AG20443 (cell line): ENCODE measurements at regions not wholly inside any gene's neighbourhood (a gene's known extent, or its start where the extent isn't known, plus 50 kb on each side); places are given as distances from the start of the nearest gene placed in this dataset.

Experiments
- DNase-seq: peaks from one replicate; pipeline ENCODE4 v3.0.0; 2012; ENCODE audit warnings: low spot score, mixed read lengths

DNA sequence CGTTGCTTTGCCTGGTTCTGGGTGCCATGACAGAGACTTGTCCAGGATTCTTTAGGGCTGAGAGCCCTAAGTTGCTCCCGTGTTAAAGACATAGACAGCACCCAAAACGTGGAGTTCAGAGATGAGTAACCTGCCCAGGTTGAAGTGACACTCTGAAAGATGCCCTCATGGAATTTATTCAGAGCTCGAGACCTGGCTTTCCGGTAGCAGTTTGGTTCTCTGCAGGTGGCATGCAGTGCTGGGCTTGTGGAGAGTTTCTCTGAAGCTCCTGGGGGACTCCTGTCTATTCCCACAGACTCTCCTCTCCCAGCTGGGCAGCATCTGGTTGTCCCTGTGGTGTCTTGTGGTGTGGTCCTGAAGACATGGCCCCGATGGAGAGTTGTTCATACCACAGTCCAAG, 241.0 kb downstream of the RHOU start:
- no peak for DNase-seq

DNA sequence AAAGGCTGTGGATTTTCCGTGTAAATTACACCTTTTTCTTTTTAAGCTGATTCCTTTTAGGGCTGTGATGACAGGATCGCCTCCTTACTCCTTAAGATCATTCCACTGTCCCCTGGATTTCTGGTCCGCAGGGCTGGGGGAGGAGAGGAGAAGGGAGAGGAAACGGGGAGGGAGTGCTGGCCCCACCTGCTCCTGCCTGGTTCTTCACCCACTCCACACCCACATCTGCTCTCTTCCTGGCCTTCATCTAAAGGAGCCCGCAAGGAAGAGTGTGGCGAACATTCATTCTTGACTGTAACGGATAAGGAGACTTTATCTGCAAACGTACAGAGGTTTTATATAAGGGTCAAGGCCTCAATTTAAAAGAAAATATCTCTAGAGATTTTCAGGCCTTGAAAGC, 242.0 kb downstream of the RHOU start:
- no peak for DNase-seq

DNA sequence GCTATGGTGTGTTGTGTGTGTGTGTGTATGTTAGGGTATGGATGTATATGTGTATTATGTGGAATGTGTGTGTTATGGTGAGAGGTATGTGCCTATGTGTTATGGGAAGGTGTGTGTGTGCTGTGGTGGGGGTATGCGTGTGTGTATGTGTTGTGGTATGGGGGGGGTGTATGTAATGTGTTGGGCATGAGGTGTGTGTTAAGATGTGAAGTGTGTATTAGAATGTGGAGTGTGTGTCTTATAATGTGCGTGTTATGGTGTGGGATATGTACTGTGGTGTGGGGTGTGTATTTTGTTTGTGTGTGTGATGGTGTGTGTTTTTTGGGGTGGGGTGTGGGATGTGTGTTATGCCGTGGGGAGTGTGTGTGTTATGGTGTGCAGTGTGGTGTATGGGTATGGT, 242.5 kb downstream of the RHOU start:
- DNase-seq: no peak

DNA sequence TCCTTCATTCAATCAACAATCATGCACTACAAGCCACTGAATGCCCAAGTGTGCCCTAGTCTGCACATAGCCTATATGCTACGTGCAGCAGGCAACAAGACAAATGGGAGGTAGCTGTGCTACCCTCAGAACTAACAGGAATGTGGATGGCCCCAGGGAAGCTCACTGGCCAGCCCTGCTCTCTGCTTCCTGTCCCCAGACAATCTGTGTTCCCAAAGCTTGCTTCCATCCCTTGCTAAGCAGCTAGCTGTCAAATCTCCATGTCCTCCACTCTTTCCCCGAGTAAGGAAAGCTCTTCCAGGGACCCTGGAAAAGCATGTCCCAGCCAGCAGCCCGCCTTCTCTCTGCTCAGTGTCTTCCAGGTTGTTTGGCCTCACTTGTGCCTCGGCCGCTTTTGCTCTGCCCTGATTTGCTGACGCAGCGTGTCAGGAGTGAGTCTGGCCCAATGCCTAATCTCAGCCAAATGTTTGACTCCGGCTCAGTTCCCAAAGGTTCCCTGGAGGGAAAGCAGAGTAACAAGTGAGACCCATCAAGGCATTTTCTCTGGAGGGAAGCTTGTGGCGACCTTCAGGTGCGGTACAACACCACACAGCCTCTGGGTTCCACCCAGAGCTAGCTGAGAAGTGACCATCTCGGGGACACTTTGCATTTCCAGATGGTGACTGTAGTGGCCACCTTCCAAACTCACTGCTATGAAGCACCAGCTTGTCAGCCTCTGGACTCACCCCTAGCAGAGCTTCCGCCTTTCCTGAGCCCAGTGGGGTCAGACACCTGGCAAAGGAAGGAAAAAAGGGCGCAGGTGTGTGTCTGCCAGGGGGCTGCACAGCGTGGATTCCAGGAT, 243.4 kb downstream of the RHOU start:
- DNase-seq: peak; percentile 61

DNA sequence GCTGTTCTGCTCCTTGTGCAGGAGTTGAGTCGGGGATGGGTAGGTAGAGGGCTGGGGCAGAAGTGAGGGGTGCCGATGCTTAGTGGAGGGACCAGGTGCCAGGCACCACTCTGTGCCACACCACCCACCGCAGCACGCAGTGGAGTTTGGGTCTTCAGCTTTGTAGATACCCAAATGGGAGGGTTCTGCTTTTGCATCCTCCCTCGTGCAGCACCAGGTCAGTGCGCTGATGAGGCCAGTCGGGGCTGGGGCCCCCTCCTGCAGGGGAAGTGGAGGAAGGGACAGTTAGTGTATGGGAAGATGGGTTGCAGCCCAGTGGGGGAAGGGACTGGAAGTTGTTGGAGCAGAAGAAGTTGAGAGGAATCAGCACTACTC, 244.0 kb downstream of the RHOU start:
- DNase-seq: no peak

DNA sequence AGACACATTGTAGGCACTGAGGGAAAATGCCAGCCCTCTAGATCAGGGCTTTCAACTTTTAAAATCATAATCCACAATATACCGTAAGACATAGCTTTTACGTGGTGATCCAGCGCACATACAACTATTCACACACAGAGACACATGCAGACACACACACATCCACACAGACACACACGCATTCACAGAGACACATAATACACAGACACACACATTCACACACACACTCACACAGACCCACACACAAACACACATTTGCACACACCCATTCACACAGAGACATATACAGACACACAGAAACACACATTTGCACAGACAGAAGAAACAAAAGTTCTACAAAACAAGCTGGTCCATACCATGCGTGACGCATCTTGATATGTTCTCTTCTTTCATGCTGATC, 244.5 kb downstream of the RHOU start:
- DNase-seq: no peak

DNA sequence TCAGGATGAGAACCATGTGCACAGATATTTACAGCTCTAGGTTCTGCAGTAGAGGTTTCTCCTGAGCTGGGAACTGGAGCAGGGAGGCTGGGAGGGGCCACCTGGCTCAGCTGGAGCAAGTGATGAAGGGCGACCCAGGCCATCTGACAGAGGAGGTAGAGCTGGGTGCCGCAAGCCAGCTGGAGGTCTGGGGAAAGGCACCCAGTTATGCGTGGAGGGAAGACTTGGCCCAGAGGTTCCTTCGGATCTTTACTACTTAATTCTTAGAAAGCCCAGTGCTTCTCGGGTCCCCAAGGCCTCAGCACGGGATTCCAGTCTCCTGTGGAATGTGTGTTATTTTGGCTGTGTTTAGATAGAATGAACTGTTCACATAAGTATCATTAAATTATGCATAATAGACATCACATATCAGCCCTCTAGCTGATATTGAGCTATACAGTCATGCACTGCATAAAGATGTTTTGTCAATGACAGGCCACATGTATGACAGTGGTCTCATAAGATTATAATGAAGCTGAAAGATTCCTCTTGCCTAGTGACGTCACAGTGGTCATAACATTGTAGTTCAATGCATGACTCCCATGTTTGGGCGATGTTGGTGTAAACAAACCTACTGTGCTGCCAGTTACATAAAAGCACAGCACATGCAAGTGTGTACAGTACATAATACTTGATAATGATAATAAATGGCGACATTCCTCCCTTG, 245.1 kb downstream of the RHOU start:
- DNase-seq: no peak

DNA sequence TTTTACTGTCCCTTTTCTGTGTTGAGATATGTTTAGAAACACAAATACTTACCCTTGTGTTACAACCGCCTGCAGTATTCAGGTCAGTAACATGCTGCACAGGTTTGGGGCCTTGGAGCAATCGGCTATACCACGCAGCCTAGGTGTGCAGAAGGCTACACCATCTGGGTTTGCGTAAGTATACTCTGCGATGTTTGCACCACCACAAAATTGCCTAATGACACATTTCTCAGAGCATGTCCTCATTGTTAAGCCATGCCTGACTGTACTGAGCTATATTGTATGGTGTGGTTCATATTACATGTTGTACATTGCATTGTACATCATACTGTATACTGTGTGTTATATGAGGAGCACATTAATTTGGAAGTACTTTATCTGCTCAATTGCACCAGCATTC, 247.4 kb downstream of the RHOU start:
- no peak for DNase-seq

DNA sequence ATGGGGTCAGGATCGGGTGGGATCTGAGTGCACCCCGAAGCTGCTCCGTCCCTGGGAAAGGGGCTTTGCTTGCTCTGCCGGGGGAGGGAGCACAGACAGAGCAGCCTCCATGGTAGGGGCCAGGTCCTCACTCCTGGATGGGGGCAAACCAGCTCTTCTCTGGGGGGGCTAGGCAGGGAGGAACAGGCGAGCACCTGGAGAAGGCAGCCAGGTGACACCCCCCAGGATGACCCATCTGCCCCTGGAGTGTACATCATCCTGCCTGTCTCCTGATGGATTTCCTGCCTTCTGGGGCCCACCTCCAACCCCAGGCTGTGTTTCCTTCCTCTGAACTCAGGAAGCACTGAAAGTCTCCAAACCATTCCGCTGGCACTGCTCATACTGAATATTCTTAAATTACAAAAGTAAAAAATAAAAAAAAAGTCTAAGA, 248.0 kb downstream of the RHOU start:
- DNase-seq: no peak

DNA sequence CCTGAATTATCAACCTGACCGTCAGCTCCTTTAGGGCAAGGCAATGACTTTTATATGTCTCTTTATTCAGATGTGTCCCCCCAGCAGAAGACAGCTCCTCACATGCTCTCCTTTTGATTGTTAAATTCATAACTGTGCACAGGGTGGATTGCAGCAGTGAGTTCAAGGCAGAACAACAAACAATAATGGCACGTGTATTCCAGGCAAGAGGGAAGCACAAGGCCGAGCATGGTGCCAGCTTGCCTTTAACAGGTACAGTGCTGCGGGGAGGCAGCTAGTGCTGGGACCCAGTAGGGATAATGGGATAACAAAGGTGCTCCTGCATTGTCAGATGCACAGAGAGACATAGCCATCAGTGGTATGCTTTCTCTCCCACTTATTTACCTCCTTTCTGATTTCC, 248.4 kb downstream of the RHOU start:
- no peak for DNase-seq

DNA sequence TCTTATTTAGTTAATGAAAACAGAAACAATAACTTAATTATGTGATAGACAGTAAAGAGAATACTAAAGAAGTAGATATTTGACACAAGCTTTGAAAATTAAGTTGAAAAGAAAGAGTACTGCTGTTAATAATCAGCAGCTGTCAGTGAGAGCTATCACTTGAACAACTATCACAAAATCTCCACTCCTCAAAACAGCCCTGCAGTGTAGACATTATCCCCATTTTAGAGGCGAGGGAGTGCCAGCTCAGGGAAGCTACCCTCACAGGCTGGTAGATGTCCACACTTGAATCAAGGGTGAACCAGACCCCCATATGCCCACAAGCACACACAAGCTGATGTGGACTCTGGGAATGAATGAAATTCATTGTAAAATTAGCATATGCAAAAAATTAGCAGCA, 248.8 kb downstream of the RHOU start:
- DNase-seq: no peak

DNA sequence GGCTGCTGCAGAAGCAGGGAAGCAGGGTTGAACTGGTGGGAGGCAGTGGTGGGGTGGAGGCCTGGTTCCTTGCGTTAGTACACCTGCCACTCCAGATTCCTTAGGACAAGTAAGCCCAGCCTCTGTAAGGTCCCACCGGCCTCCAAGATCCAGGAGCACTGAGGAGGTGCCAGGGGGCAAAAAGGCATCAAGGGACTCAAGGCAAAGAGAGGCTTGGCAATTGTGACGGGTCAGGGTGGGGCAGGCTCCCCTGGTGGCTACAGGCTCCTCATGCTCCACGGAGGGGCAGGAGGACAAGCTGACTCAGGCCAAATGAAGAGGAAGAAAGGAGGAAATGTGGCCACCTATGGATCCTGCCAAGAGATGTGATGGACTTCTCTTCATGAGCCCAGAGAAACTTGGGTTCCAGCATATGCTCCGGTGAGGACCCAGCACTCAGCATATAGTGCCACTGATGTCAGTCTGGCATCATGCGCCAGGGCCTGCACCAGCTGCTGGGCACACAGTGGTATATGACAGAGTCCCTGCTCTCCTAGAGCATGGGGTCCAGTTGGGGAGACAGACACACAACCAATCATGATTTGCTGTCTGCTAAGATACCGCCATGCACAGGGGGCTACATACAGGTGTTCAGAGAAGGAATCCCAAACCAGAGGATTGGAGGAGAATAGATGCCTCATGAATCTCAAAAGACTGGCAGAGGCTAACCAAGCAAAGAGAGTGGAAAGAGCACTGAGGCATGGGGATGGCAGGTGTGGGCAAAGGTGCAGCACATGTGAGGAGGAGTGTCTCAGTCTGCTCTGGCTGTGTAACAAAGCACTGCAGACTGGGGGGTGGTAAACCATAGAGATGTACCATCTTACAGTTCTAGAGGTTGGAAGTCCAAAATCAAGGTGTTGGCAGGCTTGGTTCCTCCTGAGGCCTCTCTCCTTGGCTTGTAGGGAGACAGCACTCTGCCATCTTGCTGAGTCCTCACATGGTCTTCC, 249.7 kb downstream of the RHOU start:
- no peak for DNase-seq

DNA sequence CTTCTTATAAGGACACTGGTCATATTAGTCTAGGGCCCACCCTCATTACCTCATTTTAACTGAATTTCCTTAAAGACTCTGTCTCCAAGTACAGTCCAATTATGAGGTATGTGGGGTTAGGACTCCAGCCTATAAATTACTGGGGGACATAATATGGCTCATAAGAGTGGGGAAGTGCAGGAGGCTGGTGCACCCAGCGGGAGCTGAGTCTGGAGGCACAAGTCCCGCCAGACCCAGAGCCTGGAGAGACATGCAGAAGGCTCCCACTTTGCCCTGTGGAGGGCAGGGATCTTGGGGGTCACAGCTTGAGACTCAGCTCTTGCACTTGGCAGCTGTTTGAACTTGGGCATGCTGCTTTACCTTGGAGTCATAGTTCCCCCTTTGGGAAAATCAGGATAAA, 250.4 kb downstream of the RHOU start:
- no peak for DNase-seq

DNA sequence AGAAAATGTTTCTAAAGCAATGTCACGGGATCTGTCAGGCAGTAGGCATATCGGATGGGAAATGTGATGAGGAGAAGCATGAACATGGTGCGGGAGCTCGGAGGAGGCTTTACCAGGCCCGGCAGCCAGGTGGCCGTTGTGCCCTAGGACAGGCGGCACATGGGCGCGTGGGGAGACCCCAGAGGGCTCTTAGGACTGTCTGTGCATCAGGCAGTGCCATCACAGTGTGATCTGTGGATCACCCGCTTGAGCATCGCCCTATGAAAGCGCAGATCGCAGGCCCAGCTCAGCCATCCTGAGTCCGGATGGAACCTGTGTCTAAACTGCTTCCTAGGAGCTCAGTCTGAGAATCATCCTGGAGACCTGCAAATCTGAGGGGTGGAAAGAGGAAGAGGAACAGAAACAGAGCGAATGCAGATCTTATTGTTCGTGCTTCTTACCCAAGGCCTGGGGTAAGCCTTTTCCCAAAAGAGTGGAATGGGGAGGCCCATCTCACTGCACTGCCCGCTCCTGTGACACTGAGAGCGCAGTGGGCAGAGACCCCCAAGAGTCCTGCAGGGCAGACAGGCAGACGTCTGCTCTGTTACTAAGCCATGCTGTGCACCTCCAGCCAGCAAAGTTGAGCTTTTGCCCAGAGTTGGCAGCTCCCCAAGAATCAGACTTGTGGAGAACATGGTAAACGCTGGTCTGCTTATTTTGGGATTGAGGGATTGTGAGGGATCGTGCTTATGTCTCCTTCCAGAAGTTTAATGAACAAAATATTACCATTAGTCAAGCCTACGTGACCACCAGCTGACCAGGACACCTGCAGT, 251.0 kb downstream of the RHOU start:
- no peak for DNase-seq

DNA sequence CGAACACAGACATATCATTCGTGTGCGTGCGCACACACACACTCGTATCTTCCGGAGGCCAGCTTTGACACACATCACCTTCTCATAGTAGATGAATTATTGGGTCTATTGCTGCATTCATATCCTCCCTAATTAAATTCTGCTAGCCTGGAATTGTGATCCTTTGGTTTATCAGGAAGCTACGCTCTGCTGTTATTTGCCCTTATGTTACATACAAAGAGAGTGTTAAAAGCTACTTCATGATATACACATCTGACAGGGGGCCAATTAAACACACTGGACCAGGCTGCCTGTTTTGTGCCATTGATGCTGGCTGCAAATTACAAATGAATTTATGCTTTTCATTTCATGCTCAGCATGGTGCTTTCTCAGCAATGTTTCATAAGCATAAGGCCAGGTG, 252.0 kb downstream of the RHOU start:
- no peak for DNase-seq

DNA sequence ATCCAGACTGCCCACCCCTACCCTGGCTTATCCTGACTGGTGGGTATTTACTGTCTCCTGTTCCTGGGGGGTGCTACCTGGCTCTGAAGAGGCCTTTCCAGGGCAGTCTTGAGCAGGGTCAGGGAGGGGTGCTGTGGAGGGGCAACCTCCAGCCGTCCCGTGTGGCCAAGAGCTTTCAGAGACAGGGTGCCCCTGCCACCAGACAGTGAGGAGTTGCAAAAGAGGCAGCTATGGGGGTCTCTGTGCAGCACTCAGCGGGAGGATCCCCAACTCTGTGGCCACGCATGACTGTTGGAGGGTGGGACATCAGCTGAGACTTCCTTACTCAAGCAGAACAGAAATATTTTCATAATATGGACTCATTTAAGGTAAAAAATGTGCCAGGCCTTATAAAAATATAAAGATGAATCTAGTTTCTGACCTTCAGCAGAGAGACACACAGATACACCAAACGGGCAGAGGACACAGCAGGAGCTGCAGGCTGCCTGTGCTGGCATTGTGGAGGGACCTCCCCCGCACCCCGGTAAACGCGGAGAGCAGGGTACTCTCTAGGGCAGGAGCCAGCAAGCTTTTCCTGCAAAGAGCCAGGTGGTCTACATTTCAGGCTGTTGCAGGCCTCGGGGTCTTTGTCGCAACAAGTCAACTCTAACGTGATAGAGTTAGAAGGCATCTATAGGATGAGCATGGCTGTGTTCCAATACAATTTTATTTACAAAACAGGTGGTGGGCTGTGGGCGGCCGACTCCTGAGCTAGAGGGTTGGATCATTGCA, 252.6 kb downstream of the RHOU start:
- DNase-seq: no peak

DNA sequence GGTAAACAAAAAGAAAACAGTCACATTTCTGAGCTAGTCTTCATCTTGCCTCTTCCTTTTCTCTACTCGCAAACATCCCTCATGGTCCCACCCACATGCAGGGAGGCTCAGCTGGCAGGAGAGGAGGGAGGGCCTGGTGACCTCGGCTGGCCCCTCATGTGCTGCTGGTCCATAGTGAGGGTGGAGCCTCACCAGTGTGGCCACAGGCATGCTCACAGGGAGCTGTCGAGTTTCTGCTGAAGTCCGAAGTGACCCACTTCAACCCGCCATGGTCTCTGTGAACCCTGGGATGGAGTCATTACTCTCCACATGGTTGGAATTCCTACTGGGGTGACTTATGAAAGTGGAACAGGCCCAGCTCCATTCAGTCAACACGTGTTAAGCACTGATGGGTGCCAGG, 253.4 kb downstream of the RHOU start:
- peak; percentile 54 for DNase-seq

DNA sequence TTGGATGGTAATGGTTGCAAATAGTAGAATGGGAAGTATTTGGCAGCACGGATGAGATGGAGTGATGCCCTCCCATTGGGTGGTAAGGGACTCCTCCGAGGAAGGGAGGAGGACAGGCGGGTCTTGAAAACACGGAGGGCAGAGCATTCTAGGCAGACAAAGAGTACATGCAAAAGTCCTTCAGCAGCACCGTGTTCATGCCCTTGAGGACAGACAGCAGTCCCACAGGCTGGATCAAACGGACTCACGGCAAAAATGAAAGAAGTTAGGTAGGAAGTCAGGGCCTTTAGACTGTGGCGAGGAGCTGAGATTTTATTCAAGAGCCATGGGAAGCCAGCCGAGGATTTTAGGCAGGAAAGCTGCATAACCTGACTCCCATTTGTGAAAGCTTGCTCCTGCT, 253.9 kb downstream of the RHOU start:
- no peak for DNase-seq

DNA sequence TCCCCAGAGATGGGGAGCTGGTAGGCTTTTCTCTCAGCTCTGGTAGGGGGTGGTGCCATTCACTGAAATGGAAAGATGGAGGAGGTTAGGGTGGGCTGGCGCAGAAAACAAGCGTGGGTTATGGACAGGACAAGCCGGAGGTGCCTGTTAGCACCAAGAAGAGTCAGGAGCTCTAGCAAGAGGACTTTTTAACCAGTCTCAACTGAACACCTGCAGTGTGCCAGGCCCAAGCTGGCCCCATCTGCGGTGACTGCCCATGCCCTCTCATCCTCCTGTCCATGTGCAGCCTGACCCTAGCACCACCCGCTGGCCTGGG, 254.4 kb downstream of the RHOU start:
- no peak for DNase-seq

DNA sequence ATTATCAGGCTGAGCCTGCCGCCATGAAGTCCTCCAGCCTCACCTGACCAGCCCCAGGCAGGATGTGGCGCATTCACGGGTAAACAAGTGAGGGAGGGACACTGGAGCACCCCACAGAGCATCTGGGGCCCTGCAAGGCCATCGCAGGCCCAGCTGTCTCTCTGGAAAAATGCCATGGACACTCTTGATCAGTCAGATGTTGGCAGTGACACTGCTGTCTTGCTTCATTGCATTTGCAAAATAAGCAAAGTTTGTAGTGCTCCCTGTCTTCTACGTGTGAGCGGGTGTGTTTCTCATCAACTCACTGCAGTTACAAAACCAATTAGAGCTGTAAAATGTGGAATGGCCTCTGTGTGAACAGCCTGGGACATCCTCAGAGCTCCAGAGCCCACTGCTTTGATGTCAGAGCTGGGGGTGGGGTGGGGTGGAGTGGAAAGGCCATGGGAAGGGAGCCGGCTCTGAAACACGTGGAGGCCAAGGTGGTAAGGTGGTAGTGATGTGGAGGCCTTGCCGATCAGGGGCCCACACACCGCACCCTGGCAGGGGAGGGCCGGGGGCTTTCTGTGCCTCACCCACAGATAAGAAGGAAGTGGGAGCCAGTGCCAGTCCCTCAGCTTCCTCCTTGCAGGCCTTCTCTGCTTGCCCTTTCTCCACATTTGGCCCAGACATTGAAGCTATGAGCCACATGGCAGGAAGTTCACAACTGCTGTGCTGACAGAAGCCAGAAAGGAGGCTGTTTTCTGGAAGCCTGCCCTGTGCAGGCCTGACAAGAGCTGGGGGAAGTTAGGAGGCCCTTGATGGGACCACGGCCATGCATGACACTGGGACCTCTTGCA, 254.9 kb downstream of the RHOU start:
- no peak for DNase-seq
